ENCODE measurements at regions not wholly inside any gene's neighbourhood (a gene's known extent, or its start where the extent isn't known, plus 50 kb on each side); places are given as distances from the start of the nearest gene placed in this dataset.

DNA sequence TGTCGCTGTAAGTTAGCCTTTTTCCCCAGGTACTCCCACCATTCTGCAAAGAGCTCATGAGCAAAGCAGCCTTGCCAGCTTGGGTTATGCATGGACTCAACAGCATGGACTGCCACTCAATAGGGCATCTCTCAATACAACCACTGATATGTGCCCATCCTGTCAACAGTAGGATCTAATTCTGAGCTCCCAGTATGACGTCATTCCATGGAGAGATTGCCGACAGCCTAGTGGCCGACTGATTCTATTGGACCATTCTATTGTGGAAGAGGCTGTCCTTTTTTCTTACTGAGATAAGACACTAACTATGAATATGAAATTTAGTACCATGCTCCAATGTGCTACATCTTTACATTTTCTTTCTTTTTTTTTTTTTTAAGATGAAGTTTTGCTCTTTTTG lies 2389.0 kb upstream of the AGA start:
- no peak overlapping the region for H3K4me3 ChIP-seq (replicated peaks; ENCODE audit: low read depth, low read length)
- TF ChIP-seq, protein P1, sequence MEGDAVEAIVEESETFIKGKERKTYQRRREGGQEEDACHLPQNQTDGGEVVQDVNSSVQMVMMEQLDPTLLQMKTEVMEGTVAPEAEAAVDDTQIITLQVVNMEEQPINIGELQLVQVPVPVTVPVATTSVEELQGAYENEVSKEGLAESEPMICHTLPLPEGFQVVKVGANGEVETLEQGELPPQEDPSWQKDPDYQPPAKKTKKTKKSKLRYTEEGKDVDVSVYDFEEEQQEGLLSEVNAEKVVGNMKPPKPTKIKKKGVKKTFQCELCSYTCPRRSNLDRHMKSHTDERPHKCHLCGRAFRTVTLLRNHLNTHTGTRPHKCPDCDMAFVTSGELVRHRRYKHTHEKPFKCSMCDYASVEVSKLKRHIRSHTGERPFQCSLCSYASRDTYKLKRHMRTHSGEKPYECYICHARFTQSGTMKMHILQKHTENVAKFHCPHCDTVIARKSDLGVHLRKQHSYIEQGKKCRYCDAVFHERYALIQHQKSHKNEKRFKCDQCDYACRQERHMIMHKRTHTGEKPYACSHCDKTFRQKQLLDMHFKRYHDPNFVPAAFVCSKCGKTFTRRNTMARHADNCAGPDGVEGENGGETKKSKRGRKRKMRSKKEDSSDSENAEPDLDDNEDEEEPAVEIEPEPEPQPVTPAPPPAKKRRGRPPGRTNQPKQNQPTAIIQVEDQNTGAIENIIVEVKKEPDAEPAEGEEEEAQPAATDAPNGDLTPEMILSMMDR (IDR thresholded peaks at IDR 0.05; ENCODE audit: low read length, missing control alignments) = no peak
- no peak for DNase-seq (ENCODE audit: low read depth)

DNA sequence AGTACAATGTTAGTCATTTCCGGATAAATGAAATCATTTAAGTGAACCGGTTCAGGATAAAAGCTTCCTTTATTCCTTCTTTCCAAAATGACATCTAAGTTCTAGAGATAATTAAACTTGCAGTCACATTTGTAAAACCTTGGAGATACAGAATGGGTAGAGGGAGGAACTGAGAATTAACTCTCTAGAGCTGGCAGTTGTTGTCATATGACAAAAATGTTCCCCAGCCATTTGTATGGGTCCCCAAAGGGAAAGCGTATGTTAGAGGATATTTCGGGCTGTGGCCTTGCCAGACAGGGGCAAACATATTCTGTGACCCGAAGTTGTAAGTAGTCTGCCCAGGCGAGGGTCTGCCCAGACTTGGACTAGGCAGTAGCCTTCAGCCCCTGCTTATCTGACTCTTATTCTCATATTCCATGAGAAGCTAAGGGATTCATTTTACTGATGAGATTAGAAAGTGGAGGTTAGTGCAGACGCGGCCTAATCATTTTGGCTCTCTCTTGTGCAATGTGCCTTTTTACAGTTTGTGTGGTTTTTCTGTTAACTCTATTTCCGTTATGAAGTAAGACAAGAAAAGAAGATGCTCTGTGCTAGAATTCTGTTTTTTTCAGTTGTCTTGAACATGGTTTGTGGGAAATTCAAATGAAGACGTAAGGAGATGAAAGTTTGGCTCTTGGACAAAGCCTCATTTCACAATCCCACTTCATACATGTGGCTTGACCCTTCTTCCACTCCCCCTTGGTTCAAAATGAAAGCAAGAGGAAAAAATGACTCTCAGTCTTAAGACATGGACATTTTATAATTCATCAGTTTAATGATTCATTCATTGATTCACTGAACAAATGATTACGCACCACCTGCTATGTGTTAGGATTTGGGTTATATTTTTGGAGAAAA lies 2394.2 kb upstream of the AGA start:
- TF ChIP-seq, protein P1 (IDR thresholded peaks at IDR 0.05; ENCODE audit: low read length, missing control alignments) = no peak
- DNase-seq (ENCODE audit: low read depth) = no peak

DNA sequence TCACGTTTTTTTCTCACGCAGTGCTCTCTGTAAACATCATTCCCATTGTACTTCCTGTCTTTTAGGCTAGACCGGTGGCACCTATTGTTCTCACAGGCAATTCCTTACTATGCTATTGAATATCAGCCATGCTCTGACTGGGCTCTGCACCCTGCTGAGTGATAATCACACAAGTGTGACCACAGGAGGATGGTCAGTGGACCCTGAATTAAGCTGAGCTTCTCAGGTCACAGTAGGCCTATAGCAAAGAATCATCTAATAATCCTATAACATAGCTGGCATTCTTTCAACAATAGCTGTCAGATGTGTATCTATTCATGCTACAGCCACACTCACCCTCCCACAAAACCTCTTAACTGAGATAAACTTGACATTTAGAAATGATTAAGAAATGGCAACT lies 2399.8 kb upstream of the TENM3 start:
- TF ChIP-seq, protein P1 (IDR thresholded peaks at IDR 0.05; ENCODE audit: low read length, missing control alignments) = no peak
- H3K4me3 ChIP-seq (replicated peaks; ENCODE audit: low read depth, low read length) = no peak overlapping the region
- no peak for DNase-seq (ENCODE audit: low read depth)

More for the DNA sequence above, 2394.2 kb upstream of the AGA start:
- H3K4me3 ChIP-seq (replicated peaks; ENCODE audit: low read depth, low read length) = no peak overlapping the region

DNA sequence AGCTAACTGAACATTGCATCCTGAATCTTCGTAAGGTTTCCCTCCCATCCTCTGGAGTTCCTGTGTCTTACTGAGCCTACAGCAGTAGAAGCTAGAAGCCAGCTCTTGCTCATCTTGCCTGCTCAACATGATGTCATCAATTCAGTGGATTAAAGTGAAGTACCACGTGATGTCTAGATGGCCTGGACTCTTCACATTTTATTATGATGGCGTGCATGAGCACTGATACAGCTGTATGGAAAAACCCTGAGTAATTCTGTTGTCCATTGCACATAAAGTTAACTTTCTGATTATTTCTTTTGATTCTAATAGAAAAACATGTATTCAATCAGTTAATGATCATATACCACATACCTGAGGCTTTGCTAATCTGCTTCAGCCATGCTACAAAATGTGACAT lies 2387.7 kb upstream of the TENM3 start:
- no peak for DNase-seq (ENCODE audit: low read depth)
- TF ChIP-seq, protein P1 (IDR thresholded peaks at IDR 0.05; ENCODE audit: low read length, missing control alignments) = no peak
- H3K4me3 ChIP-seq (replicated peaks; ENCODE audit: low read depth, low read length) = no peak overlapping the region

DNA sequence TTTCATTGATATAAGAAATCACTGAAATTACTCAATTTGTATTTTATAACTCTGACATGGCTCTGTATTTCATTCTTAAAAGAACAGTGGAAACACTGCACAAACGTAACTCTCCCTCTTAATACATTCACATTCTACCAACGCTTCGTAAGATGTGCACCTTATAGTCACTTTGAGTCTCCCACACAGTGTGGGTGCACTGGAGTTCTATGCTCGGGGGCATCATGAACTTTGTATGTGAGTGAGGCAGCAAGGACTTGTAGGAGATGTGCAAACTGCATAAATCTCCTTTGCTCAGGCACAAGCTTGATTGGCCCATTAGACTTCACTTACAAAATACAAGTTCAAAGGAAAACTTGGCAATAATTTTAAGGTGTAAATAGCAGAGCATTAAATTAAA lies 2385.0 kb upstream of the TENM3 start:
- no peak overlapping the region for H3K4me3 ChIP-seq (replicated peaks; ENCODE audit: low read depth, low read length)
- DNase-seq (ENCODE audit: low read depth) = no peak
- TF ChIP-seq, protein P1 (IDR thresholded peaks at IDR 0.05; ENCODE audit: low read length, missing control alignments) = no peak

DNA sequence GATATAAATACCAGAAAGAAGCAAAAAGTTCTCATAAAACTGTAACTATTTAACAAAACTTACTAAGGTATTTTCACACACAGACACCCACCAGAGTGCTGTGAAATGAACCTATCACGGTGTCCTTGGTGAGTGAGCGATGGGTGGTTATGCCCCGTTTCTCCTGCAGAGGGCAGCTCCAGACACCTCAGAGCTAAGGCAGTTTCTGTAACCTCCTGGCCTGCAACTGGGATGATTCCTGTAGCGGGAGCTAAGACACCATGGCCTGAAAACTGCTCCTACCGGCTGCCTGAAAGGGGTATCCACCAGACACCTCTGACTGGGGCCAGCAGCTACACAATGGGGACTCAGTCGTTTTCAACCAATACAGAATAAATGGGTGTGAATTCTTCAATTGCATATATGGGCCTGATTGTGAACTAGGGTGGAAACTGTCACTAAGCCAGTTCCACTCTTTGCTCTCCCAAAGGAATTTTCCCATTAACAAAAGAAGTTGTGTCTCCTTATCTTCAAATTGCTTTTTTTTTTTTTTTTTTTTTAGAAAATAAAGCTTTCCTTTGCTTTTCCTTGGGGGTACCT lies 2375.8 kb upstream of the TENM3 start:
- DNase-seq (ENCODE audit: low read depth) = no peak

More for the DNA sequence above, 2375.8 kb upstream of the TENM3 start:
- TF ChIP-seq, protein P1 (IDR thresholded peaks at IDR 0.05; ENCODE audit: low read length, missing control alignments) = peak; percentile 14
- no peak overlapping the region for H3K4me3 ChIP-seq (replicated peaks; ENCODE audit: low read depth, low read length)
